ENCODE measurements at regions not wholly inside any gene's neighbourhood (a gene's known extent, or its start where the extent isn't known, plus 50 kb on each side); places are given as distances from the start of the nearest gene placed in this dataset.

DNA sequence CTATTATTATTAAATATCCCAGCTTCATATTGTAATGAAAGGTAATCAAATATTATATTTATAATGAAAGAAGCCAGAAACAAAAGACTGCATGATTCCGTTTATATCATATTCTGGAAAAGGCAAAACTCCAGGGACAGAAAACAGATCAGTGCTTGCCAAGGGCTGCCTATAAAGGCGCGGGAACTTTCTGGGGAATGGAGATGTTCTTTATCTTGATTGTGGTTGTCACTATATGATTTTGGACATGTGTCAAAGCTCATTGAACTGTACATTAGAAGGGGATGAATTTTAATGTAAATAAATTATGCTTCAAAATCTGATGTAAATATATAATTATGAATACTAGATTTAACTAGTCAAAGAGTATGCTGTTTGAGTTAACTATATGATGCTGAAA is 115.4 kb upstream of the KRAS start:
- POLR2A ChIA-PET: no interaction called here
- Mint-ChIP-seq H3K4me3 (no peak overlapping the region), H3K27ac (no peak overlapping the region), H3K9me3 (peaks cover 15% of the 10 kb centered on the region), H3K27me3 (ENCODE audit: low read depth) (no peaks in the 10 kb centered on the region), H3K36me3 (peaks cover 3% of the 10 kb centered on the region), H3K4me1 (peaks cover 14% of the 10 kb centered on the region)
- DNase-seq (ENCODE audit: low spot score): no peak
- TF ChIP-seq JUN (CRISPR knock-in tag; IDR thresholded peaks at IDR 0.05): no peak
- no peak for TF ChIP-seq ZBTB21 (CRISPR knock-in tag; IDR thresholded peaks at IDR 0.05; ENCODE audit: borderline replicate concordance)
- TF ChIP-seq, protein P1, sequence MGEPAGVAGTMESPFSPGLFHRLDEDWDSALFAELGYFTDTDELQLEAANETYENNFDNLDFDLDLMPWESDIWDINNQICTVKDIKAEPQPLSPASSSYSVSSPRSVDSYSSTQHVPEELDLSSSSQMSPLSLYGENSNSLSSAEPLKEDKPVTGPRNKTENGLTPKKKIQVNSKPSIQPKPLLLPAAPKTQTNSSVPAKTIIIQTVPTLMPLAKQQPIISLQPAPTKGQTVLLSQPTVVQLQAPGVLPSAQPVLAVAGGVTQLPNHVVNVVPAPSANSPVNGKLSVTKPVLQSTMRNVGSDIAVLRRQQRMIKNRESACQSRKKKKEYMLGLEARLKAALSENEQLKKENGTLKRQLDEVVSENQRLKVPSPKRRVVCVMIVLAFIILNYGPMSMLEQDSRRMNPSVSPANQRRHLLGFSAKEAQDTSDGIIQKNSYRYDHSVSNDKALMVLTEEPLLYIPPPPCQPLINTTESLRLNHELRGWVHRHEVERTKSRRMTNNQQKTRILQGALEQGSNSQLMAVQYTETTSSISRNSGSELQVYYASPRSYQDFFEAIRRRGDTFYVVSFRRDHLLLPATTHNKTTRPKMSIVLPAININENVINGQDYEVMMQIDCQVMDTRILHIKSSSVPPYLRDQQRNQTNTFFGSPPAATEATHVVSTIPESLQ (CRISPR knock-in tag; IDR thresholded peaks at IDR 0.05): no peak
- TF ChIP-seq RELA (CRISPR knock-in tag; IDR thresholded peaks at IDR 0.05; ENCODE audit: borderline replicate concordance): no peak
- no peak for TF ChIP-seq SMAD3 (CRISPR knock-in tag; IDR thresholded peaks at IDR 0.05; ENCODE audit: borderline replicate concordance)
- TF ChIP-seq, protein P2, sequence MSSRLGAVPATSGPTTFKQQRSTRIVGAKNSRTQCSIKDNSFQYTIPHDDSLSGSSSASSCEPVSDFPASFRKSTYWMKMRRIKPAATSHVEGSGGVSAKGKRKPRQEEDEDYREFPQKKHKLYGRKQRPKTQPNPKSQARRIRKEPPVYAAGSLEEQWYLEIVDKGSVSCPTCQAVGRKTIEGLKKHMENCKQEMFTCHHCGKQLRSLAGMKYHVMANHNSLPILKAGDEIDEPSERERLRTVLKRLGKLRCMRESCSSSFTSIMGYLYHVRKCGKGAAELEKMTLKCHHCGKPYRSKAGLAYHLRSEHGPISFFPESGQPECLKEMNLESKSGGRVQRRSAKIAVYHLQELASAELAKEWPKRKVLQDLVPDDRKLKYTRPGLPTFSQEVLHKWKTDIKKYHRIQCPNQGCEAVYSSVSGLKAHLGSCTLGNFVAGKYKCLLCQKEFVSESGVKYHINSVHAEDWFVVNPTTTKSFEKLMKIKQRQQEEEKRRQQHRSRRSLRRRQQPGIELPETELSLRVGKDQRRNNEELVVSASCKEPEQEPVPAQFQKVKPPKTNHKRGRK (CRISPR knock-in tag; IDR thresholded peaks at IDR 0.05; ENCODE audit: borderline replicate concordance): no peak
- TF ChIP-seq, protein P3, sequence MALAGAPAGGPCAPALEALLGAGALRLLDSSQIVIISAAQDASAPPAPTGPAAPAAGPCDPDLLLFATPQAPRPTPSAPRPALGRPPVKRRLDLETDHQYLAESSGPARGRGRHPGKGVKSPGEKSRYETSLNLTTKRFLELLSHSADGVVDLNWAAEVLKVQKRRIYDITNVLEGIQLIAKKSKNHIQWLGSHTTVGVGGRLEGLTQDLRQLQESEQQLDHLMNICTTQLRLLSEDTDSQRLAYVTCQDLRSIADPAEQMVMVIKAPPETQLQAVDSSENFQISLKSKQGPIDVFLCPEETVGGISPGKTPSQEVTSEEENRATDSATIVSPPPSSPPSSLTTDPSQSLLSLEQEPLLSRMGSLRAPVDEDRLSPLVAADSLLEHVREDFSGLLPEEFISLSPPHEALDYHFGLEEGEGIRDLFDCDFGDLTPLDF (CRISPR knock-in tag; IDR thresholded peaks at IDR 0.05): no peak
- no peak for TF ChIP-seq SOX15 (CRISPR knock-in tag; IDR thresholded peaks at IDR 0.05)
- TF ChIP-seq, protein P4, sequence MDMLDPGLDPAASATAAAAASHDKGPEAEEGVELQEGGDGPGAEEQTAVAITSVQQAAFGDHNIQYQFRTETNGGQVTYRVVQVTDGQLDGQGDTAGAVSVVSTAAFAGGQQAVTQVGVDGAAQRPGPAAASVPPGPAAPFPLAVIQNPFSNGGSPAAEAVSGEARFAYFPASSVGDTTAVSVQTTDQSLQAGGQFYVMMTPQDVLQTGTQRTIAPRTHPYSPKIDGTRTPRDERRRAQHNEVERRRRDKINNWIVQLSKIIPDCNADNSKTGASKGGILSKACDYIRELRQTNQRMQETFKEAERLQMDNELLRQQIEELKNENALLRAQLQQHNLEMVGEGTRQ (CRISPR knock-in tag; IDR thresholded peaks at IDR 0.05): no peak
- no peak for TF ChIP-seq HMGA2 (CRISPR knock-in tag; IDR thresholded peaks at IDR 0.05)
- no peak for TF ChIP-seq GTF2I (CRISPR knock-in tag; conservative IDR thresholded peaks at IDR 0.05)
- ATAC-seq: no peak
- CTCF ChIA-PET: interaction anchor here (1.2 to 1.7 kb wide), 2 partner anchors 21 to 125 kb away, joined by 3 to 5 read pairs; no protein-coding TSS in a partner anchor

DNA sequence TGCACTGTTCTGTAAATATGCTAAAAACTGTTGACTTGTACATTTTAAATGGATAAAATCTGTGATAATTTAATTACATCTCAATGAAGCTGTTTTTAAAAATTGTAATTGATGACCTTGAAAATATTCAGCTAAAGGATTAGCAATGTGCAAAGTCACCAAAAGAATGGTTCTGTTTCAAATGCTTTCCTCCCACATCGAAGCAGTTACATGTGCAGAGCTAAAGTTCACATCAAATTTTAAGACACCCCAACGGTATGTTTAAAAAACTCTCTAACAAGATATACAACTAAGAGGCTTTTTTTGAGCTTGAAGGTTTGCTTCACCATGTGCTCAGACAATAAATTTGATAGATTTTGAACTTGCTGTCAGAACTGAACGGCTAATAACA is 114.6 kb upstream of the KRAS start:
- H3K9me3 Mint-ChIP-seq: peaks cover 15% of the 10 kb centered on the region
- no peak overlapping the region for H3K4me3 Mint-ChIP-seq
- ChIA-PET POLR2A (interaction anchor here (0.5 kb wide), 1 partner anchor 33 kb away, joined by 7 read pairs; no protein-coding TSS in a partner anchor), CTCF (interaction anchor here (0.7 to 1.7 kb wide), 3 partner anchors 12 to 124 kb away, joined by 3 to 5 read pairs (median 3); no protein-coding TSS in a partner anchor)
- TF ChIP-seq, protein P5, sequence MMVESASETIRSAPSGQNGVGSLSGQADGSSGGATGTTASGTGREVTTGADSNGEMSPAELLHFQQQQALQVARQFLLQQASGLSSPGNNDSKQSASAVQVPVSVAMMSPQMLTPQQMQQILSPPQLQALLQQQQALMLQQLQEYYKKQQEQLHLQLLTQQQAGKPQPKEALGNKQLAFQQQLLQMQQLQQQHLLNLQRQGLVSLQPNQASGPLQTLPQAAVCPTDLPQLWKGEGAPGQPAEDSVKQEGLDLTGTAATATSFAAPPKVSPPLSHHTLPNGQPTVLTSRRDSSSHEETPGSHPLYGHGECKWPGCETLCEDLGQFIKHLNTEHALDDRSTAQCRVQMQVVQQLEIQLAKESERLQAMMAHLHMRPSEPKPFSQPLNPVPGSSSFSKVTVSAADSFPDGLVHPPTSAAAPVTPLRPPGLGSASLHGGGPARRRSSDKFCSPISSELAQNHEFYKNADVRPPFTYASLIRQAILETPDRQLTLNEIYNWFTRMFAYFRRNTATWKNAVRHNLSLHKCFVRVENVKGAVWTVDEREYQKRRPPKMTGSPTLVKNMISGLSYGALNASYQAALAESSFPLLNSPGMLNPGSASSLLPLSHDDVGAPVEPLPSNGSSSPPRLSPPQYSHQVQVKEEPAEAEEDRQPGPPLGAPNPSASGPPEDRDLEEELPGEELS (CRISPR knock-in tag; IDR thresholded peaks at IDR 0.05): no peak
- TF ChIP-seq, protein P6, sequence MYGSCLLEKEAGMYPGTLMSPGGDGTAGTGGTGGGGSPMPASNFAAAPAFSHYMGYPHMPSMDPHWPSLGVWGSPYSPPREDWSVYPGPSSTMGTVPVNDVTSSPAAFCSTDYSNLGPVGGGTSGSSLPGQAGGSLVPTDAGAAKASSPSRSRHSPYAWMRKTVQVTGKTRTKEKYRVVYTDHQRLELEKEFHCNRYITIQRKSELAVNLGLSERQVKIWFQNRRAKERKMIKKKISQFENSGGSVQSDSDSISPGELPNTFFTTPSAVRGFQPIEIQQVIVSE (CRISPR knock-in tag; IDR thresholded peaks at IDR 0.05; ENCODE audit: borderline replicate concordance): no peak
- TF ChIP-seq, protein P7, sequence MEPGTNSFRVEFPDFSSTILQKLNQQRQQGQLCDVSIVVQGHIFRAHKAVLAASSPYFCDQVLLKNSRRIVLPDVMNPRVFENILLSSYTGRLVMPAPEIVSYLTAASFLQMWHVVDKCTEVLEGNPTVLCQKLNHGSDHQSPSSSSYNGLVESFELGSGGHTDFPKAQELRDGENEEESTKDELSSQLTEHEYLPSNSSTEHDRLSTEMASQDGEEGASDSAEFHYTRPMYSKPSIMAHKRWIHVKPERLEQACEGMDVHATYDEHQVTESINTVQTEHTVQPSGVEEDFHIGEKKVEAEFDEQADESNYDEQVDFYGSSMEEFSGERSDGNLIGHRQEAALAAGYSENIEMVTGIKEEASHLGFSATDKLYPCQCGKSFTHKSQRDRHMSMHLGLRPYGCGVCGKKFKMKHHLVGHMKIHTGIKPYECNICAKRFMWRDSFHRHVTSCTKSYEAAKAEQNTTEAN (CRISPR knock-in tag; IDR thresholded peaks at IDR 0.05): no peak
- TF ChIP-seq, protein P8, sequence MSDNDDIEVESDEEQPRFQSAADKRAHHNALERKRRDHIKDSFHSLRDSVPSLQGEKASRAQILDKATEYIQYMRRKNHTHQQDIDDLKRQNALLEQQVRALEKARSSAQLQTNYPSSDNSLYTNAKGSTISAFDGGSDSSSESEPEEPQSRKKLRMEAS (CRISPR knock-in tag; IDR thresholded peaks at IDR 0.05): no peak
- TF ChIP-seq NFE2L1 (CRISPR knock-in tag; IDR thresholded peaks at IDR 0.05): no peak
- TF ChIP-seq, protein P9, sequence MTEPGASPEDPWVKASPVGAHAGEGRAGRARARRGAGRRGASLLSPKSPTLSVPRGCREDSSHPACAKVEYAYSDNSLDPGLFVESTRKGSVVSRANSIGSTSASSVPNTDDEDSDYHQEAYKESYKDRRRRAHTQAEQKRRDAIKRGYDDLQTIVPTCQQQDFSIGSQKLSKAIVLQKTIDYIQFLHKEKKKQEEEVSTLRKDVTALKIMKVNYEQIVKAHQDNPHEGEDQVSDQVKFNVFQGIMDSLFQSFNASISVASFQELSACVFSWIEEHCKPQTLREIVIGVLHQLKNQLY (CRISPR knock-in tag; IDR thresholded peaks at IDR 0.05): no peak
- no peak for TF ChIP-seq RORB (CRISPR knock-in tag; IDR thresholded peaks at IDR 0.05)
- DNase-seq (ENCODE audit: low spot score): no peak
- peaks cover 14% of the 10 kb centered on the region for H3K4me1 Mint-ChIP-seq
- no peak overlapping the region for H3K27ac Mint-ChIP-seq
- peaks cover 3% of the 10 kb centered on the region for H3K36me3 Mint-ChIP-seq
- no peaks in the 10 kb centered on the region for H3K27me3 Mint-ChIP-seq (ENCODE audit: low read depth)
- no peak for ATAC-seq
